HCT116 (cell line): ENCODE measurements at regions not wholly inside any gene's neighbourhood (a gene's known extent, or its start where the extent isn't known, plus 50 kb on each side); places are given as distances from the start of the nearest gene placed in this dataset.

ENCODE experiments used
- CTCF ChIP-seq, 3 experiments: fragments of 200-600 bp in 1 of 3; sonication (generic) in 1 of 3; IDR thresholded peaks in 2 of 3; conservative IDR thresholded peaks in 1 of 3; 2 replicates each; pipeline ENCODE4 v1.5.1; 2012 to 2017; ENCODE audit warnings: low read depth in 2 of 3, low read length in 2 of 3, antibody characterized with exemption in 1 of 3, borderline replicate concordance in 1 of 3, control low read depth in 1 of 3, mild to moderate bottlenecking in 1 of 3, mixed read lengths in 1 of 3, mixed run types in 1 of 3, moderate library complexity in 1 of 3; ENCODE audit not compliant: insufficient read depth in 1 of 3
- EZH2phosphoT487 ChIP-seq: fragments of 200-600 bp; IDR thresholded peaks from 2 replicates; pipeline ENCODE4 v1.6.1; 2018; ENCODE audit warnings: antibody characterized with exemption, borderline replicate concordance
- POLR2A ChIP-seq: IDR thresholded peaks from 2 replicates; pipeline ENCODE4 v1.7.0; 2011; ENCODE audit warnings: borderline replicate concordance; ENCODE audit not compliant: insufficient read depth, insufficient read length; ENCODE audit errors: extremely low read depth

GRCh38 chr12:67757651-67758050, 109.1 kb downstream of the DYRK2 start:
- TF ChIP-seq POLR2A = no peak
- TF ChIP-seq EZH2phosphoT487 = no peak
- no peak for TF ChIP-seq CTCF (IDR thresholded peaks at IDR 0.05 in 2 of 3, conservative IDR thresholded peaks at IDR 0.05 in 1 of 3; ENCODE audit: borderline replicate concordance in 1 of 3, insufficient read depth in 1 of 3, low read depth in 2 of 3, low read length in 2 of 3)
